ENCODE measurements at regions not wholly inside any gene's neighbourhood (a gene's known extent, or its start where the extent isn't known, plus 50 kb on each side); places are given as distances from the start of the nearest gene placed in this dataset.

- no peak for DNase-seq (ENCODE audit: low read depth in 1 of 2, low spot score in 1 of 2)
- in situ Hi-C loops (cut with HindIII; ENCODE audit: low pct_unique_long_range_greater_than_20kb, low sequenced_read_pairs), result no loop called here
- no peak for TF ChIP-seq JUND (IDR thresholded peaks at IDR 0.05; ENCODE audit: low read depth)
Measured at GRCh38 chr7:70952311-70952710, 179.6 kb upstream of the GALNT17 start.

GRCh38 chr7:70953331-70953741, 178.6 kb upstream of the GALNT17 start:
- in situ Hi-C loops (cut with HindIII; ENCODE audit: low pct_unique_long_range_greater_than_20kb, low sequenced_read_pairs), result no loop called here
- DNase-seq (ENCODE audit: low read depth in 1 of 2, low spot score in 1 of 2), result no peak

GRCh38 chr7:70953796-70954195, 178.1 kb upstream of the GALNT17 start:
- in situ Hi-C loops (cut with HindIII; ENCODE audit: low pct_unique_long_range_greater_than_20kb, low sequenced_read_pairs), result no loop called here
- TF ChIP-seq JUND (IDR thresholded peaks at IDR 0.05; ENCODE audit: low read depth), result no peak
- DNase-seq (ENCODE audit: low read depth in 1 of 2, low spot score in 1 of 2), result no peak

More at GRCh38 chr7:70953331-70953741, 178.6 kb upstream of the GALNT17 start:
- no peak for TF ChIP-seq JUND (IDR thresholded peaks at IDR 0.05; ENCODE audit: low read depth)

- TF ChIP-seq JUND (IDR thresholded peaks at IDR 0.05; ENCODE audit: low read depth), result no peak
- no peak for DNase-seq (ENCODE audit: low read depth in 1 of 2, low spot score in 1 of 2)
- in situ Hi-C loops (cut with HindIII; ENCODE audit: low pct_unique_long_range_greater_than_20kb, low sequenced_read_pairs), result no loop called here
Measured at GRCh38 chr7:70972693-70973092, 159.3 kb upstream of the GALNT17 start.

GRCh38 chr7:70975754-70976153, 156.2 kb upstream of the GALNT17 start:
- TF ChIP-seq JUND (IDR thresholded peaks at IDR 0.05; ENCODE audit: low read depth), result no peak
- in situ Hi-C loops (cut with HindIII; ENCODE audit: low pct_unique_long_range_greater_than_20kb, low sequenced_read_pairs), result no loop called here
- peak in 1 of 2 experiments; percentile 20 for DNase-seq (ENCODE audit: low read depth in 1 of 2, low spot score in 1 of 2)

- in situ Hi-C loops (cut with HindIII; ENCODE audit: low pct_unique_long_range_greater_than_20kb, low sequenced_read_pairs), result no loop called here
- no peak for DNase-seq (ENCODE audit: low read depth in 1 of 2, low spot score in 1 of 2)
- TF ChIP-seq JUND (IDR thresholded peaks at IDR 0.05; ENCODE audit: low read depth), result no peak
Measured at GRCh38 chr7:70986297-70986696, 145.6 kb upstream of the GALNT17 start.

GRCh38 chr7:70994176-70994575, 137.8 kb upstream of the GALNT17 start:
- TF ChIP-seq JUND (IDR thresholded peaks at IDR 0.05; ENCODE audit: low read depth), result no peak
- in situ Hi-C loops (cut with HindIII; ENCODE audit: low pct_unique_long_range_greater_than_20kb, low sequenced_read_pairs), result no loop called here
- DNase-seq (ENCODE audit: low read depth in 1 of 2, low spot score in 1 of 2), result no peak

- no peak for DNase-seq (ENCODE audit: low read depth in 1 of 2, low spot score in 1 of 2)
- no peak for TF ChIP-seq JUND (IDR thresholded peaks at IDR 0.05; ENCODE audit: low read depth)
- in situ Hi-C loops (cut with HindIII; ENCODE audit: low pct_unique_long_range_greater_than_20kb, low sequenced_read_pairs), result no loop called here
Measured at GRCh38 chr7:70997261-70997660, 134.7 kb upstream of the GALNT17 start.

GRCh38 chr7:71005109-71005508, 126.8 kb upstream of the GALNT17 start:
- no peak for DNase-seq (ENCODE audit: low read depth in 1 of 2, low spot score in 1 of 2)
- in situ Hi-C loops (cut with HindIII; ENCODE audit: low pct_unique_long_range_greater_than_20kb, low sequenced_read_pairs), result no loop called here
- TF ChIP-seq JUND (IDR thresholded peaks at IDR 0.05; ENCODE audit: low read depth), result no peak

- no peak for TF ChIP-seq JUND (IDR thresholded peaks at IDR 0.05; ENCODE audit: low read depth)
- no peak for DNase-seq (ENCODE audit: low read depth in 1 of 2, low spot score in 1 of 2)
- in situ Hi-C loops (cut with HindIII; ENCODE audit: low pct_unique_long_range_greater_than_20kb, low sequenced_read_pairs), result no loop called here
Measured at GRCh38 chr7:71009636-71010035, 122.3 kb upstream of the GALNT17 start.

- no peak for DNase-seq (ENCODE audit: low read depth in 1 of 2, low spot score in 1 of 2)
- no peak for TF ChIP-seq JUND (IDR thresholded peaks at IDR 0.05; ENCODE audit: low read depth)
- in situ Hi-C loops (cut with HindIII; ENCODE audit: low pct_unique_long_range_greater_than_20kb, low sequenced_read_pairs), result no loop called here
Measured at GRCh38 chr7:71015252-71015900, 116.6 kb upstream of the GALNT17 start.

- no peak for DNase-seq (ENCODE audit: low read depth in 1 of 2, low spot score in 1 of 2)
- in situ Hi-C loops (cut with HindIII; ENCODE audit: low pct_unique_long_range_greater_than_20kb, low sequenced_read_pairs), result no loop called here
- no peak for TF ChIP-seq JUND (IDR thresholded peaks at IDR 0.05; ENCODE audit: low read depth)
Measured at GRCh38 chr7:71016401-71016800, 115.5 kb upstream of the GALNT17 start.

- no peak for DNase-seq (ENCODE audit: low read depth in 1 of 2, low spot score in 1 of 2)
- in situ Hi-C loops (cut with HindIII; ENCODE audit: low pct_unique_long_range_greater_than_20kb, low sequenced_read_pairs), result no loop called here
- TF ChIP-seq JUND (IDR thresholded peaks at IDR 0.05; ENCODE audit: low read depth), result no peak
Measured at GRCh38 chr7:71017602-71018001, 114.3 kb upstream of the GALNT17 start.

GRCh38 chr7:71019706-71020105, 112.2 kb upstream of the GALNT17 start:
- no peak for DNase-seq (ENCODE audit: low read depth in 1 of 2, low spot score in 1 of 2)
- in situ Hi-C loops (cut with HindIII; ENCODE audit: low pct_unique_long_range_greater_than_20kb, low sequenced_read_pairs), result no loop called here
- no peak for TF ChIP-seq JUND (IDR thresholded peaks at IDR 0.05; ENCODE audit: low read depth)
